DND-41 (cell line): ENCODE measurements at regions not wholly inside any gene's neighbourhood (a gene's known extent, or its start where the extent isn't known, plus 50 kb on each side); places are given as distances from the start of the nearest gene placed in this dataset.

ENCODE experiments used
- EZH2 ChIP-seq: IDR thresholded peaks from 3 replicates; pipeline ENCODE4 v1.6.1; 2012; ENCODE audit warnings: borderline replicate concordance, low read depth, mild to moderate bottlenecking, moderate library complexity, low read length, inconsistent platforms; ENCODE audit not compliant: severe bottlenecking
- TF ChIP-seq, protein P1 (sequence below): IDR thresholded peaks from 2 replicates; pipeline ENCODE4 v1.5.1; 2012; ENCODE audit warnings: borderline replicate concordance, low read length, moderate library complexity, mild to moderate bottlenecking; ENCODE audit not compliant: poor library complexity, severe bottlenecking; ENCODE audit errors: extremely low read depth

DNA sequence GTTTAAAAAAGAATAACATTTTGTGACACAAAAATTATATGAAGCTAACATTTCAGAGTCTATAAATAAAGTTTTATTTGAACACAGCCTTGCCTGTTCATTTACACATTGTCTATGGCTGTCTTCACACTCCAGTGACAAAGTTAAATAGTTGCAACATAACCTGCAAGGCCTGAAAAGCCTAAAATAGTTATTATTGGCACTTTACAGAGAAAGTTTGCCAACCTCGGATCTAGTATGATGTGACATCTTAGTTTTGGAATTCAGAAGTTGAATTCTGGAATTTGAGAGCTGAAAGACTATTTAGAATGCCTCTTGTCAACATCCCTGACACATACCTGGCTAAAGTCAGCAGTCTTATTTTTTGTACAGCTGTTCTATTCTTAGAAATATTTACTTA, 68.3 kb downstream of the DYRK2 start:
- no peak for TF ChIP-seq EZH2
- TF ChIP-seq, protein P1, sequence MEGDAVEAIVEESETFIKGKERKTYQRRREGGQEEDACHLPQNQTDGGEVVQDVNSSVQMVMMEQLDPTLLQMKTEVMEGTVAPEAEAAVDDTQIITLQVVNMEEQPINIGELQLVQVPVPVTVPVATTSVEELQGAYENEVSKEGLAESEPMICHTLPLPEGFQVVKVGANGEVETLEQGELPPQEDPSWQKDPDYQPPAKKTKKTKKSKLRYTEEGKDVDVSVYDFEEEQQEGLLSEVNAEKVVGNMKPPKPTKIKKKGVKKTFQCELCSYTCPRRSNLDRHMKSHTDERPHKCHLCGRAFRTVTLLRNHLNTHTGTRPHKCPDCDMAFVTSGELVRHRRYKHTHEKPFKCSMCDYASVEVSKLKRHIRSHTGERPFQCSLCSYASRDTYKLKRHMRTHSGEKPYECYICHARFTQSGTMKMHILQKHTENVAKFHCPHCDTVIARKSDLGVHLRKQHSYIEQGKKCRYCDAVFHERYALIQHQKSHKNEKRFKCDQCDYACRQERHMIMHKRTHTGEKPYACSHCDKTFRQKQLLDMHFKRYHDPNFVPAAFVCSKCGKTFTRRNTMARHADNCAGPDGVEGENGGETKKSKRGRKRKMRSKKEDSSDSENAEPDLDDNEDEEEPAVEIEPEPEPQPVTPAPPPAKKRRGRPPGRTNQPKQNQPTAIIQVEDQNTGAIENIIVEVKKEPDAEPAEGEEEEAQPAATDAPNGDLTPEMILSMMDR: no peak
